OCI-LY7 (cell line): ENCODE measurements at regions not wholly inside any gene's neighbourhood (a gene's known extent, or its start where the extent isn't known, plus 50 kb on each side); places are given as distances from the start of the nearest gene placed in this dataset.
"Not testable (repeated sequence)": the region's sequence is repeated elsewhere in the genome, so short reads cannot be mapped to it uniquely, and the experiment has no call there.

Experiments
- BruUV-seq: library from RNA; stranded (reverse); fragments of 400-500 nt; replicated peaks from 2 replicates; lab custom pipeline; 2021; lab: Mats Ljungman, UMichigan
- CTCF ChIA-PET: fragments of 300-600 bp; sonication (Branson Sonifier 250); formaldehyde crosslinking; loops from one replicate; lab custom pipeline; 2022; ENCODE audit warnings: antibody characterized with exemption; ENCODE audit not compliant: unreplicated experiment; lab: Charles Lee
- POLR2A ChIA-PET: fragments of 300-600 bp; sonication (Branson Sonifier 250); formaldehyde crosslinking; loops from one replicate; lab custom pipeline; 2022; ENCODE audit warnings: antibody characterized with exemption; lab: Charles Lee
- DNase-seq: peaks from one replicate; pipeline ENCODE4 v3.0.0-alpha.2; 2015; ENCODE audit warnings: low spot score
- H2AFZ ChIP-seq: fragments of 200-600 bp; sonication (generic), shearing (Covaris generic); 2 replicates; pipeline ENCODE4 v1.6.1; 2014; ENCODE audit warnings: mild to moderate bottlenecking, antibody characterized with exemption, low read length, moderate library complexity
- H3K27ac ChIP-seq: fragments of 200-600 bp; sonication (generic); 2 replicates; pipeline ENCODE4 v1.5.1; 2014; ENCODE audit warnings: mixed run types, low read depth, mild to moderate bottlenecking, moderate library complexity, low read length, inconsistent platforms; ENCODE audit not compliant: poor library complexity, severe bottlenecking
- H3K36me3 ChIP-seq: fragments of 200-600 bp; sonication (generic); 2 replicates; pipeline ENCODE4 v1.6.1; 2014; ENCODE audit warnings: mild to moderate bottlenecking, antibody characterized with exemption, low read length, moderate library complexity, mixed read lengths; ENCODE audit not compliant: insufficient read depth
- H3K4me1 ChIP-seq: fragments of 200-600 bp; sonication (generic); 2 replicates; pipeline ENCODE4 v1.5.1; 2014; ENCODE audit warnings: mild to moderate bottlenecking, low read length; ENCODE audit not compliant: insufficient read depth, poor library complexity, severe bottlenecking
- H3K4me2 ChIP-seq: fragments of 200-600 bp; sonication (generic); 2 replicates; pipeline ENCODE4 v1.6.1; 2014; ENCODE audit warnings: mild to moderate bottlenecking, low read length
- H3K4me3 ChIP-seq: fragments of 200-600 bp; sonication (generic); 2 replicates; pipeline ENCODE4 v1.5.1; 2014; ENCODE audit warnings: mild to moderate bottlenecking, low read depth, low read length; ENCODE audit not compliant: poor library complexity, severe bottlenecking
- H3K79me2 ChIP-seq: fragments of 200-600 bp; sonication (generic); 2 replicates; pipeline ENCODE4 v1.6.1; 2016; ENCODE audit warnings: low read depth, mild to moderate bottlenecking, low read length, moderate library complexity, mixed read lengths; ENCODE audit not compliant: insufficient read depth
- H3K9me2 ChIP-seq: fragments of 200-600 bp; sonication (generic); 2 replicates; pipeline ENCODE4 v1.6.1; 2016; ENCODE audit warnings: mild to moderate bottlenecking, low read length, mixed read lengths; ENCODE audit not compliant: insufficient read depth
- H3K9me3 ChIP-seq: fragments of 200-600 bp; sonication (generic); 2 replicates; pipeline ENCODE4 v1.6.1; 2014; ENCODE audit warnings: mild to moderate bottlenecking, mixed run types, low read length, mixed read lengths
- H4K20me1 ChIP-seq: fragments of 200-600 bp; sonication (generic); 2 replicates; pipeline ENCODE4 v1.6.1; 2014; ENCODE audit warnings: mild to moderate bottlenecking, antibody characterized with exemption, low read length, moderate library complexity, mixed read lengths; ENCODE audit not compliant: insufficient read depth
- intact Hi-C: fragments of 100-400 bp; cut with micrococcal nuclease; formaldehyde crosslinking; loops from one replicate; pipeline ENCODE4 v1.10.0; 2022; ENCODE audit not compliant: unreplicated experiment
- TF ChIP-seq, protein P1 (sequence below): fragments of 200-600 bp; sonication (generic); conservative IDR thresholded peaks from 2 replicates; pipeline ENCODE4 v1.5.1; 2014; ENCODE audit warnings: mild to moderate bottlenecking, antibody characterized with exemption, low read length, moderate library complexity, mixed read lengths

DNA sequence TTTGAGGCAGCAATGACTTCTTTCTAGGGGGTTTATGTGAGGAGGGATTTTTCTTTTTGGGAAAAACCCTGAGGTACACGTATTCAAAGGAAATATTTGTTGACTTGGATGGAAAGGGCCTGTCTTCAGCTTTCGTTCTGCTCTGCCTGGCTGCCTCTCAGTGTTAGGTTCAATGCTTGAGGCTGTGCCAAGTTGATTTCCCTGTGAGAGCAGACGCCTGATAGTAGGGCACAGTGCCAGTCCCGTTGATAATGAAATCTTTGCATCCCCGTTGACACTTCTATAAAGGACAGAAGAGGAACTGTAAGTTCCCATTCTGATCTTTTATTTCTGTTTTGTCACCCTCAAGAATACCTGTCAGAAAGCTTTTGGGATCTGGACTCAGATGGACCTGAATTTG is 191.1 kb downstream of the NPIPA7 start:
- H2AFZ ChIP-seq, H3K9me3 ChIP-seq, CTCF ChIA-PET, H4K20me1 ChIP-seq, H3K4me2 ChIP-seq, DNase-seq, H3K79me2 ChIP-seq, H3K4me3 ChIP-seq, H3K27ac ChIP-seq, H3K9me2 ChIP-seq, H3K36me3 ChIP-seq, H3K4me1 ChIP-seq, intact Hi-C loops, BruUV-seq, POLR2A ChIA-PET: not testable (repeated sequence)

DNA sequence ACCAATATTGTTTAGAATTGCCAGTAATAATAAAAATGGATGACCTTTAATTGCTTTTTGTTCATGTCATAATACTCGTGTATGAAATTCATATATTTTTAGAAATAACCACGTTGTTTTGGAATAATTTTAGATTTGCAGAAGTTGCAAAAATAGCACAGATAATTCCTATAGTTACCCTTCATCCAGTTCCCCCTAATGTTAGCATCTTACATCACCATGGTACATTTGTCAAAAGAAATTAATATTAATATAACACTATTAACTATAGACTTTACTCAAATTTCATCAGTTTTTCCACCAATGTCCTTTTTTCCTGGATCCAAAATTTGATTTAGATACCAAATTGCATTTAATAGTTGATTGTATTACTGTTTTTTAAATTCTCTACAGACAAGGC is 191.9 kb downstream of the NPIPA7 start:
- H3K79me2 ChIP-seq, H3K27ac ChIP-seq, H3K9me2 ChIP-seq, POLR2A ChIA-PET, H3K4me3 ChIP-seq, DNase-seq, H4K20me1 ChIP-seq, BruUV-seq, H3K4me1 ChIP-seq, H3K4me2 ChIP-seq, H3K9me3 ChIP-seq, H3K36me3 ChIP-seq, CTCF ChIA-PET, intact Hi-C loops, H2AFZ ChIP-seq: not testable (repeated sequence)

DNA sequence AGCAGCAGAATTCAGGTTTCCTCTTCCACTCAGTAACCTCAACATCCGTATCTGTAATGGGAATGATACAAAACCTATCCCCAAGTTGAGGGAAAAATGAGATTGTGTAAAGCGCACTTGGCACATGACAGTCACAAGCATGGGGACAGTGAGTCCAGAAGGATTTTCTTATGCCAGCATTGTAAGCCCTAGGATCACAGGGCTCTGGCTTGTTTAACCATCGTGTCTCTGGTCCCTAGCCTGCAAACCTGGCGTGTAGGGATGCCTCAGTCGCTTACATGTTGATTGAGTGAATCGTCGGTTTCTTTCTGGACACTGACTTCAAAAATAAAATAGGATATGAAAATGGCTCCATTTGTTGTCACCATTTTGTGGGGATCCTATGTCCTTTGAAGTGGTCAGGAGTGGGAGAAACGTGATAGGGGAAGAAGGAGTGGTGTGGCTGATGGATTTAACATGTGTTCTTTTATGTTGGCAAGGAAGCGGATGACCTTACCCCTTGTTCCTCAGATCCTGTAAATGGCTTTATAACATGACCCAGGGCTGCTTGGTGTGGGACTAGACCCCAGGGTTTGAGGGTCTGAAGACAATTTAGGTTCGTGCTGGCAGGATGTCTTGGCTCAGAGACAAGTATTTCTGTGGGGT is 193.3 kb downstream of the NPIPA7 start:
- H3K9me3 ChIP-seq, BruUV-seq, H2AFZ ChIP-seq, intact Hi-C loops, H3K4me2 ChIP-seq, H3K27ac ChIP-seq, H3K4me3 ChIP-seq, CTCF ChIA-PET, POLR2A ChIA-PET, H3K9me2 ChIP-seq, DNase-seq, H3K4me1 ChIP-seq, H3K36me3 ChIP-seq, H3K79me2 ChIP-seq, H4K20me1 ChIP-seq: not testable (repeated sequence)

DNA sequence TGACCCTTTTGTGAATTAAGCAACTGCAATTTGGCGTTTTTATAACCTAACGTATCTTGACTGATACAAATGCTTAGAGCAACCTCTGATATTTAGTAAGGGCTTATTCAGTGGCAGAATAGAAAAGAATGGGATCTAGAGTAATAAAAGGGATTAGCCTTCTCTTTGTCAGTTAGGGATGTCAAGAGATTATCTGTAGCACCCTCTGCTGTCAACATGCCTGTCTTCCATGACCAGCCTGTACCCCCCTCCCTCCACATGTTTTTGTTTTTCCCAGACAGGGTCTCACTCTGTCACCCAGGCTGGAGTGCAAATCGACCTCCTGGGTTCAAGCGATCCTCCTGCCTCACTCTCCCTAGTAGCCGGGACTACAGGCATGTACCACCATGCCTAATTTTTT is 198.1 kb downstream of the NPIPA7 start:
- BruUV-seq, H3K27ac ChIP-seq, H2AFZ ChIP-seq, CTCF ChIA-PET, DNase-seq, H3K9me2 ChIP-seq, H3K4me3 ChIP-seq, H3K9me3 ChIP-seq, H3K79me2 ChIP-seq, H3K36me3 ChIP-seq, H4K20me1 ChIP-seq, intact Hi-C loops, H3K4me2 ChIP-seq, POLR2A ChIA-PET, H3K4me1 ChIP-seq: not testable (repeated sequence)
- TF ChIP-seq, protein P1, sequence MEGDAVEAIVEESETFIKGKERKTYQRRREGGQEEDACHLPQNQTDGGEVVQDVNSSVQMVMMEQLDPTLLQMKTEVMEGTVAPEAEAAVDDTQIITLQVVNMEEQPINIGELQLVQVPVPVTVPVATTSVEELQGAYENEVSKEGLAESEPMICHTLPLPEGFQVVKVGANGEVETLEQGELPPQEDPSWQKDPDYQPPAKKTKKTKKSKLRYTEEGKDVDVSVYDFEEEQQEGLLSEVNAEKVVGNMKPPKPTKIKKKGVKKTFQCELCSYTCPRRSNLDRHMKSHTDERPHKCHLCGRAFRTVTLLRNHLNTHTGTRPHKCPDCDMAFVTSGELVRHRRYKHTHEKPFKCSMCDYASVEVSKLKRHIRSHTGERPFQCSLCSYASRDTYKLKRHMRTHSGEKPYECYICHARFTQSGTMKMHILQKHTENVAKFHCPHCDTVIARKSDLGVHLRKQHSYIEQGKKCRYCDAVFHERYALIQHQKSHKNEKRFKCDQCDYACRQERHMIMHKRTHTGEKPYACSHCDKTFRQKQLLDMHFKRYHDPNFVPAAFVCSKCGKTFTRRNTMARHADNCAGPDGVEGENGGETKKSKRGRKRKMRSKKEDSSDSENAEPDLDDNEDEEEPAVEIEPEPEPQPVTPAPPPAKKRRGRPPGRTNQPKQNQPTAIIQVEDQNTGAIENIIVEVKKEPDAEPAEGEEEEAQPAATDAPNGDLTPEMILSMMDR = 0 out of 2 replicates have a peak, but pooled peaks have one; percentile 15
